D721Med (cell line): ENCODE measurements at regions not wholly inside any gene's neighbourhood (a gene's known extent, or its start where the extent isn't known, plus 50 kb on each side); places are given as distances from the start of the nearest gene placed in this dataset.

Experiments used
- DNase-seq: peaks from one replicate; pipeline ENCODE4 v3.0.0; 2011; ENCODE audit warnings: low spot score; ENCODE audit not compliant: insufficient read length
- FAIRE-seq: peaks from 2 replicates; lab custom pipeline; 2011; peaks lifted over from hg19 to GRCh38; lab: Jason Lieb, UNC
- TF ChIP-seq, protein P1 (sequence below): IDR thresholded peaks from 2 replicates; pipeline ENCODE4 v1.5.1; 2012; ENCODE audit warnings: mild to moderate bottlenecking, control low read depth; ENCODE audit not compliant: insufficient read depth; ENCODE audit errors: missing control alignments

DNA sequence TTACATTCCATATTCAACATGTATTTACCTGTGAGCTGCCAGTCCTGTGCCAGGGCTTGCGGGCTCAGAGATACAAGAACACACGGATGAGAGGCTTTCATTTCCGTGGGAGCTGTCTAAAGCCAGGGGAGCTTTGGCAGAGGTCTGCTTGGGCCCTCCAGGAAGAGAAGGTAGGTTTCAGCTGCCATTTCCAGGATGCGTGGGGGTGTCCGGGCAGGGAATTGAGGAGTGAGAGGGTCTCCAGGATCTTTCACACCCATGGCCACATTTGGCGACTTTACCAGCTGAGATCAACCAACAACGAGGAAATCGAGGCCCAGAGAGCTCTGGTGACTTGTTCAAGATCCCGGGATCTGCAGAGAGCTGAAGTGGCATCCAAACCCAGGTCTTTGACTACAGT lies 119.6 kb downstream of the BUD13 start:
- FAIRE-seq (no peak), DNase-seq (no peak)
- TF ChIP-seq, protein P1, sequence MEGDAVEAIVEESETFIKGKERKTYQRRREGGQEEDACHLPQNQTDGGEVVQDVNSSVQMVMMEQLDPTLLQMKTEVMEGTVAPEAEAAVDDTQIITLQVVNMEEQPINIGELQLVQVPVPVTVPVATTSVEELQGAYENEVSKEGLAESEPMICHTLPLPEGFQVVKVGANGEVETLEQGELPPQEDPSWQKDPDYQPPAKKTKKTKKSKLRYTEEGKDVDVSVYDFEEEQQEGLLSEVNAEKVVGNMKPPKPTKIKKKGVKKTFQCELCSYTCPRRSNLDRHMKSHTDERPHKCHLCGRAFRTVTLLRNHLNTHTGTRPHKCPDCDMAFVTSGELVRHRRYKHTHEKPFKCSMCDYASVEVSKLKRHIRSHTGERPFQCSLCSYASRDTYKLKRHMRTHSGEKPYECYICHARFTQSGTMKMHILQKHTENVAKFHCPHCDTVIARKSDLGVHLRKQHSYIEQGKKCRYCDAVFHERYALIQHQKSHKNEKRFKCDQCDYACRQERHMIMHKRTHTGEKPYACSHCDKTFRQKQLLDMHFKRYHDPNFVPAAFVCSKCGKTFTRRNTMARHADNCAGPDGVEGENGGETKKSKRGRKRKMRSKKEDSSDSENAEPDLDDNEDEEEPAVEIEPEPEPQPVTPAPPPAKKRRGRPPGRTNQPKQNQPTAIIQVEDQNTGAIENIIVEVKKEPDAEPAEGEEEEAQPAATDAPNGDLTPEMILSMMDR: no peak

DNA sequence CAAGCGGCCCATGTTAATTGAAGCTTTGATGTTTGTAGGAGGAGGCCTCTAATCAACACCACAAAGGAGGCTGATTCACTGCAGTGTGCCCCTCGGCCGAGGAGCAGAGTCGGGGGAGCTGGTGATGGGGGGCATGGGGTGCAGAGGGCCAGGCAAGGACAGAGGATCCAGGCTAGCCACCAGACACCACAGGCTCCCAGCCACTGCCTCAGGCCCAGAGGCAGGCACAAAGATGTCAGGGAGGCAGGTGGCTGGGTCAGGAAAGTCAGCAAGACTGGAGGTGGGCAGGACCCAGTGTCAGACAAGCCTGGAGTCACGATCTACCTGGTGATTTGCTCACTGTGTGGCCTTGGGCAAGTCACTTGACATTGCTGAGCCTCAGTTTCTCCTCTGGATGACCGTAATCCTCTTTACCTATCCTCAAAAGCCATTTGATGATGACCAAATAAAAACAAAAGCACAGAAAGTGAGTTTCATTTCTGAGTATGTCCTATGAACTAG lies 121.0 kb downstream of the BUD13 start:
- DNase-seq: no peak
- TF ChIP-seq, protein P1: no peak
- FAIRE-seq: no peak

DNA sequence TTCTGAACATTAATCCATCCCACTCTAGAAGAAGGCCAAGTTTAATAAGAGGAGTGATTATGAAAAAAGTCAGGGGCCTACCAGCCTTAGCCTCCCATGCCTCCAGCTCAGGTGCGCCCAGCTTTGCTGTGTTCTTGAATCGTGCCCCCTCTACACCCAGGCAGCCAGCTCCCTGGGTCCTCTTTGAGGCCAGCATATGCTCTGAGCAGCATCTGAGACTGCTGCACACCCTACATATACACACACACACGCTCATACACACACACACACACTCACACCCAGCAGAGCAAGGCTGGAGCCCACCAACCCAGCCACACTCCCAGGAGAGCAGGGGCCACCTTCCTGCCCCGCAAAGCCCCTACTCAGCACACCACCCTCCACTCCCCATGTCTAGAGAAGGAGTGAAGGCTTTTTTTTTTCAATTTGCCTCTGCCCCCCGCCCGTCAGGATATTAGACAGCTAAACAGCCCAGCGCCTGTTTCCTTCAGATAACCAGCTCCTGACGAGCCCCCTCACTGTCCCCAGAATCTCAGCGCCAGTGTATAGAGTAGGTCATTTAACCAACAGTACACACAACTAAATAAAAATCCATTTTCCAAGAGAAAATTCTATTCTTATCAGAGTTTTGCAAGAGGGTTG lies 121.6 kb downstream of the BUD13 start:
- TF ChIP-seq, protein P1: no peak
- no peak for DNase-seq
- FAIRE-seq: no peak

DNA sequence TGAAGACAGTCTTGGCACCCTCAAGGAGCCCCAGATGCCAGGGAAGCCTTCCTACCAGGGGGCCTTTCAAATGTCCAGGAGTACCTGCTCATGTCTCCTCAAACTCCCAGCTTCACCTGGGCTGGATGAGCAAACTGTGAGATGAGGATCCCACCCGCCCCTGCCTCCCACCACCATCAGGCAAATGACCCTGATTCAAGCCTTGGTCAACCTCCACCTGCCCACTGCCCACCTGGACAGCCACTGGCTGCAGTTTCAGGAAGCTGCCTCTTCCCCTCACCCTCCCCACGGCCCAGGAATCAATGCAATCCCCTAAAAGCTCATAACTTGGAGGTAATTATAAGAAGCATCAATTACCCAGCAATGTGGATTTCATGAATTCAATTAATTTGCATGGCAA lies 122.7 kb downstream of the BUD13 start:
- no peak for FAIRE-seq
- TF ChIP-seq, protein P1: no peak
- DNase-seq: no peak

DNA sequence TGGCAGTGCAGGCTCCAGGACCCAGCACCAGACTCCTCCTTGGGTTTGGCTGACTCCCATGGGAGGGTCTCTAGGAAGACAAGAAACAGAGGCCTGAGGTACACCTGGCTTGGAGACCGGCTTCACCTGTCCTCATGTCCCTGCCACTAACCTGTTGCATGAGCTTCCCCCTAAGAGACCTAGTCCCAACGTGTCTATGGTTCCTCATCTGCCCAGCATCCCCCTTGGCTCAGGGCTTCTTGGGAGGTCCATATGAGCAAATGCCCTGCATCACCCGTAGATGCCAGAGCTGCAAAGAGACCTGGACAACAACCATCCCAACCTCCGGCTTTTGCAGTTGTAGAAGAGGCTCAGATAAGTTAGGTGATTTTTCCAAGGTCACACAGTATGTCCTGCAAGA lies 123.5 kb downstream of the BUD13 start:
- TF ChIP-seq, protein P1: no peak
- no peak for FAIRE-seq
- DNase-seq: no peak

DNA sequence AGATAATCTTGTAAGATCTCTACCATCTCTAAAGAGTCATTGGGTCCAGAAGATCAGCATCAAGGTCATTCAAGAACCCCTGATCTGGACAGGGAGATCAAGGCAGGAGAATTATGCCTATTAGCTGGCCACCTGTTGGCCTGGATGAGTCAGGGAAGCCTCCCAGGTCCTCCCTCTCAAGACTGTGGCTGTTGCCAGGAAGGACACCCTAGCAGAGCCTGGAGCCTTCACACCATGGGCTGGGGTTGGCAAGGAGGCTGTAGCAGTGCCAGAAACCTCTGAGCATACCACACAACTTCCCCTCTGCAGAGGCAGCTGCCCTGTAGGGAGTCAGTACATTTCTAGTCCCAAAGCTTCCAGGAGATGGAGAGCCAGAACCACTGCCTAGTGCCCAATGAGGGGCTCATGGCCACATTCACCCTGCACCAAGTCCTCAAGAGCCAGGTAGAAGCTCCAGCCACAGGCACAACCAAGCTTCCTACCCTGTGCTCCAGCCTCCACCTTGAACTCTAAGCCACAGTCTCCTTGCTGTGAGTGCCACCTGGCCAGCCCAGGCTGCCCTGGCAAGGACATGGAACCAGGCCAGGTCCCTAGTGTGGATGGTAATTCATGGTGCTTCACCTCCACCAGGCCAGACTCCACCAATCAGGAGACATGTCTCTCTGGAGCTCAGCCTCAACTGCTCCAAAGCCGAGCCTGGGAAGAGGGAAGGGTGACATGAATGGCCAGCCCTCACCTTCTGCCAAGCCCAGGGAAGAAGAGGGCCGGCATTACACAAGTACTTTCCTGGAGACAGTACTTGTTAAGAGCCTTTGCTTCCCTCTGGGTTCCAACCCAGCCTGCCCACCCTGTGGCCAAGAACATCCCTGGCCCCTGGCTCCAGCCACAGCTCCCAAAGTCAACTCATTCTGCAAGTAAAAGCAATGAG lies 124.3 kb downstream of the BUD13 start:
- FAIRE-seq: no peak
- DNase-seq: no peak
- TF ChIP-seq, protein P1: no peak
